GM23338 (cell line): ENCODE measurements at regions not wholly inside any gene's neighbourhood (a gene's known extent, or its start where the extent isn't known, plus 50 kb on each side); places are given as distances from the start of the nearest gene placed in this dataset.

Source experiments
- ATAC-seq: fragments of 200-7000 bp; cut with Tn5 transposase; 3 replicates; pipeline ENCODE4 v1.9.1; 2020
- DNase-seq: peaks from one replicate; pipeline ENCODE4 v3.0.0-alpha.2; 2015; ENCODE audit warnings: low spot score
- H2AFZ ChIP-seq: fragments of 200-600 bp; sonication (generic); 2 replicates; pipeline ENCODE4 v1.8.0; 2016; ENCODE audit warnings: antibody characterized with exemption, mild to moderate bottlenecking, moderate library complexity
- H3F3A ChIP-seq: fragments of 200-600 bp; sonication (generic); replicated peaks from 2 replicates; pipeline ENCODE4 v1.8.0; 2017; ENCODE audit warnings: antibody characterized with exemption, mixed run types, low read depth
- H3K27ac ChIP-seq: fragments of 200-600 bp; sonication (generic); 2 replicates; pipeline ENCODE4 v1.6.1; 2016; ENCODE audit warnings: low read depth
- H3K27me3 ChIP-seq: fragments of 200-600 bp; sonication (generic); 2 replicates; pipeline ENCODE4 v1.8.0; 2016; ENCODE audit warnings: mild to moderate bottlenecking, mixed run types, moderate library complexity; ENCODE audit not compliant: insufficient read depth
- H3K36me3 ChIP-seq: fragments of 200-600 bp; sonication (generic); 2 replicates; pipeline ENCODE4 v1.8.0; 2016; ENCODE audit warnings: mild to moderate bottlenecking; ENCODE audit not compliant: insufficient read depth
- H3K4me1 ChIP-seq: fragments of 200-600 bp; sonication (generic); 2 replicates; pipeline ENCODE4 v1.8.0; 2016; ENCODE audit warnings: mild to moderate bottlenecking, moderate library complexity; ENCODE audit not compliant: insufficient read depth
- H3K4me2 ChIP-seq: fragments of 200-600 bp; sonication (generic); 2 replicates; pipeline ENCODE4 v1.7.1; 2017; ENCODE audit warnings: mixed run types
- H3K4me3 ChIP-seq: fragments of 200-600 bp; sonication (generic); 2 replicates; pipeline ENCODE4 v1.6.1; 2016; ENCODE audit warnings: mixed run types
- H3K79me2 ChIP-seq: fragments of 200-600 bp; sonication (generic); replicated peaks from 2 replicates; pipeline ENCODE4 v1.8.0; 2017; ENCODE audit warnings: mild to moderate bottlenecking; ENCODE audit not compliant: insufficient read depth
- H3K9me2 ChIP-seq: fragments of 200-600 bp; sonication (generic); 2 replicates; pipeline ENCODE4 v1.8.0; 2017; ENCODE audit not compliant: insufficient read depth
- H4K20me1 ChIP-seq: fragments of 200-600 bp; sonication (generic); replicated peaks from 2 replicates; pipeline ENCODE4 v1.8.0; 2017; ENCODE audit warnings: mild to moderate bottlenecking; ENCODE audit not compliant: insufficient read depth
- H3K27ac Mint-ChIP-seq: 2 replicates; pipeline ENCODE4 v1.8.0; 2020; ENCODE audit warnings: inconsistent platforms, mild to moderate bottlenecking, moderate library complexity, mixed read lengths
- H3K27me3 Mint-ChIP-seq: 3 replicates; pipeline ENCODE4 v1.8.0; 2022; ENCODE audit warnings: low read depth, mild to moderate bottlenecking, moderate library complexity, mixed read lengths, inconsistent platforms; ENCODE audit not compliant: insufficient read depth, poor library complexity
- H3K36me3 Mint-ChIP-seq: 3 replicates; pipeline ENCODE4 v1.8.0; 2021; ENCODE audit warnings: low read depth, mild to moderate bottlenecking, inconsistent platforms, moderate library complexity, mixed read lengths
- H3K4me1 Mint-ChIP-seq: 3 replicates; pipeline ENCODE4 v1.8.0; 2020; ENCODE audit warnings: mild to moderate bottlenecking, inconsistent platforms, mixed read lengths
- H3K4me3 Mint-ChIP-seq: 3 replicates; pipeline ENCODE4 v1.8.0; 2021; ENCODE audit warnings: moderate library complexity, mild to moderate bottlenecking, inconsistent platforms, mixed read lengths
- H3K9me3 Mint-ChIP-seq: 3 replicates; pipeline ENCODE4 v1.8.0; 2020; ENCODE audit warnings: moderate library complexity, mild to moderate bottlenecking, inconsistent platforms, mixed read lengths
- CREB1 ChIP-seq: fragments of 250-450 bp; sonication (Bioruptor Pico); IDR thresholded peaks from 2 replicates; pipeline ENCODE4 v1.5.0; 2020; ENCODE audit warnings: low read depth, mild to moderate bottlenecking, moderate library complexity
- EZH2 ChIP-seq: fragments of 200-600 bp; sonication (generic); IDR thresholded peaks from one replicate; pipeline ENCODE4 v1.8.0; 2017; ENCODE audit warnings: antibody characterized with exemption, mild to moderate bottlenecking, low read depth; ENCODE audit not compliant: unreplicated experiment
- EZH2phosphoT487 ChIP-seq: fragments of 200-600 bp; sonication (generic); IDR thresholded peaks from one replicate; pipeline ENCODE4 v1.8.1; 2018; ENCODE audit warnings: antibody characterized with exemption; ENCODE audit not compliant: unreplicated experiment
- NANOG ChIP-seq: IDR thresholded peaks from 2 replicates; pipeline ENCODE4 v1.6.1; 2016; ENCODE audit warnings: antibody characterized with exemption, borderline replicate concordance
- POLR2AphosphoS5 ChIP-seq: IDR thresholded peaks from 2 replicates; pipeline ENCODE4 v1.6.1; 2016; ENCODE audit warnings: antibody characterized with exemption, low read depth
- STAT1 ChIP-seq: IDR thresholded peaks from one replicate; pipeline ENCODE4 v1.6.1; 2016; ENCODE audit warnings: antibody characterized with exemption; ENCODE audit not compliant: unreplicated experiment
- ZNF114 ChIP-seq: fragments of 250-450 bp; sonication (Bioruptor Pico); IDR thresholded peaks from 2 replicates; pipeline ENCODE4 v1.5.0; 2020; ENCODE audit warnings: mild to moderate bottlenecking, moderate library complexity
- ZNF331 ChIP-seq: fragments of 250-450 bp; sonication (Bioruptor Pico); IDR thresholded peaks from 2 replicates; pipeline ENCODE4 v1.5.0; 2020; ENCODE audit warnings: low read depth, mild to moderate bottlenecking, moderate library complexity
- TF ChIP-seq, protein P1 (sequence below): fragments of 250-450 bp; sonication (Bioruptor Pico); IDR thresholded peaks from 2 replicates; pipeline ENCODE4 v1.5.0; 2020; ENCODE audit warnings: mild to moderate bottlenecking, moderate library complexity
- TF ChIP-seq, protein P2 (sequence below): IDR thresholded peaks from one replicate; pipeline ENCODE4 v1.6.1; 2018; ENCODE audit warnings: antibody characterized with exemption; ENCODE audit not compliant: unreplicated experiment
- TF ChIP-seq, protein P3 (sequence below), 2 experiments: fragments of 200-600 bp in 1 of 2; sonication (generic) in 1 of 2; conservative IDR thresholded peaks; 2 replicates each; pipeline versions ENCODE4 v1.5.1 to v1.6.1; 2016 to 2017; ENCODE audit warnings: antibody characterized with exemption in 2 of 2, low read depth in 2 of 2, mild to moderate bottlenecking in 2 of 2, moderate library complexity in 1 of 2
- TF ChIP-seq, protein P4 (sequence below): IDR thresholded peaks from 2 replicates; pipeline ENCODE4 v1.6.1; 2016; ENCODE audit warnings: antibody characterized with exemption

DNA sequence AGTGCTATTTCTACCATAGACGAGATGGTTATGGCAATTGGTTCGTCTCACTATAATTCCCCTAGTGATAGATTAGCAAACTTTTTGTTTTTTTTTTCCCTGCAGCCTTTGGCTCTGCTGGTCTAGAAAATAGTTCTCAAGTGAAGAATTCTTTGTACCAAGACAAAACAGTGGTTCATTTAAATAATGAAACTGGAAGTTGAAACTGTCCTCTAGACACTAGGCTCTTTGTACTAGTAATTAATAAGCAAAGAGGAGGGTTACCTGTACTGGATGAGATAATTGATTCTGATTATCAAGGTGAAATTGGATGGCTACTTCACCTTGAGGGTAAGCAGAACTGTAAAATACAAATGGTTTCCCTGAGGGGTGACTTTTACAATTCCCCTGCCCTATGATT lies 156.9 kb upstream of the DCC start:
- Mint-ChIP-seq H3K4me3 (no peak overlapping the region), H3K36me3 (no peaks in the 10 kb centered on the region), H3K27ac (no peak overlapping the region), H3K4me1 (no peaks in the 10 kb centered on the region), H3K9me3 (no peaks in the 10 kb centered on the region; the same call in 2 of the 3 replicates), H3K27me3 (no peaks in the 10 kb centered on the region)
- Histone ChIP-seq H3K4me3 (no peak overlapping the region), H2AFZ (no peak overlapping the region), H3K27ac (no peak overlapping the region), H3F3A (no peaks in the 10 kb centered on the region), H3K4me1 (no peaks in the 10 kb centered on the region), H3K36me3 (no peaks in the 10 kb centered on the region), H3K27me3 (no peaks in the 10 kb centered on the region), H4K20me1 (no peaks in the 10 kb centered on the region), H3K4me2 (no peak overlapping the region), H3K9me2 (peaks cover 6% of the 10 kb centered on the region), H3K79me2 (no peaks in the 10 kb centered on the region)
- no peak for ATAC-seq
- TF ChIP-seq, protein P1, sequence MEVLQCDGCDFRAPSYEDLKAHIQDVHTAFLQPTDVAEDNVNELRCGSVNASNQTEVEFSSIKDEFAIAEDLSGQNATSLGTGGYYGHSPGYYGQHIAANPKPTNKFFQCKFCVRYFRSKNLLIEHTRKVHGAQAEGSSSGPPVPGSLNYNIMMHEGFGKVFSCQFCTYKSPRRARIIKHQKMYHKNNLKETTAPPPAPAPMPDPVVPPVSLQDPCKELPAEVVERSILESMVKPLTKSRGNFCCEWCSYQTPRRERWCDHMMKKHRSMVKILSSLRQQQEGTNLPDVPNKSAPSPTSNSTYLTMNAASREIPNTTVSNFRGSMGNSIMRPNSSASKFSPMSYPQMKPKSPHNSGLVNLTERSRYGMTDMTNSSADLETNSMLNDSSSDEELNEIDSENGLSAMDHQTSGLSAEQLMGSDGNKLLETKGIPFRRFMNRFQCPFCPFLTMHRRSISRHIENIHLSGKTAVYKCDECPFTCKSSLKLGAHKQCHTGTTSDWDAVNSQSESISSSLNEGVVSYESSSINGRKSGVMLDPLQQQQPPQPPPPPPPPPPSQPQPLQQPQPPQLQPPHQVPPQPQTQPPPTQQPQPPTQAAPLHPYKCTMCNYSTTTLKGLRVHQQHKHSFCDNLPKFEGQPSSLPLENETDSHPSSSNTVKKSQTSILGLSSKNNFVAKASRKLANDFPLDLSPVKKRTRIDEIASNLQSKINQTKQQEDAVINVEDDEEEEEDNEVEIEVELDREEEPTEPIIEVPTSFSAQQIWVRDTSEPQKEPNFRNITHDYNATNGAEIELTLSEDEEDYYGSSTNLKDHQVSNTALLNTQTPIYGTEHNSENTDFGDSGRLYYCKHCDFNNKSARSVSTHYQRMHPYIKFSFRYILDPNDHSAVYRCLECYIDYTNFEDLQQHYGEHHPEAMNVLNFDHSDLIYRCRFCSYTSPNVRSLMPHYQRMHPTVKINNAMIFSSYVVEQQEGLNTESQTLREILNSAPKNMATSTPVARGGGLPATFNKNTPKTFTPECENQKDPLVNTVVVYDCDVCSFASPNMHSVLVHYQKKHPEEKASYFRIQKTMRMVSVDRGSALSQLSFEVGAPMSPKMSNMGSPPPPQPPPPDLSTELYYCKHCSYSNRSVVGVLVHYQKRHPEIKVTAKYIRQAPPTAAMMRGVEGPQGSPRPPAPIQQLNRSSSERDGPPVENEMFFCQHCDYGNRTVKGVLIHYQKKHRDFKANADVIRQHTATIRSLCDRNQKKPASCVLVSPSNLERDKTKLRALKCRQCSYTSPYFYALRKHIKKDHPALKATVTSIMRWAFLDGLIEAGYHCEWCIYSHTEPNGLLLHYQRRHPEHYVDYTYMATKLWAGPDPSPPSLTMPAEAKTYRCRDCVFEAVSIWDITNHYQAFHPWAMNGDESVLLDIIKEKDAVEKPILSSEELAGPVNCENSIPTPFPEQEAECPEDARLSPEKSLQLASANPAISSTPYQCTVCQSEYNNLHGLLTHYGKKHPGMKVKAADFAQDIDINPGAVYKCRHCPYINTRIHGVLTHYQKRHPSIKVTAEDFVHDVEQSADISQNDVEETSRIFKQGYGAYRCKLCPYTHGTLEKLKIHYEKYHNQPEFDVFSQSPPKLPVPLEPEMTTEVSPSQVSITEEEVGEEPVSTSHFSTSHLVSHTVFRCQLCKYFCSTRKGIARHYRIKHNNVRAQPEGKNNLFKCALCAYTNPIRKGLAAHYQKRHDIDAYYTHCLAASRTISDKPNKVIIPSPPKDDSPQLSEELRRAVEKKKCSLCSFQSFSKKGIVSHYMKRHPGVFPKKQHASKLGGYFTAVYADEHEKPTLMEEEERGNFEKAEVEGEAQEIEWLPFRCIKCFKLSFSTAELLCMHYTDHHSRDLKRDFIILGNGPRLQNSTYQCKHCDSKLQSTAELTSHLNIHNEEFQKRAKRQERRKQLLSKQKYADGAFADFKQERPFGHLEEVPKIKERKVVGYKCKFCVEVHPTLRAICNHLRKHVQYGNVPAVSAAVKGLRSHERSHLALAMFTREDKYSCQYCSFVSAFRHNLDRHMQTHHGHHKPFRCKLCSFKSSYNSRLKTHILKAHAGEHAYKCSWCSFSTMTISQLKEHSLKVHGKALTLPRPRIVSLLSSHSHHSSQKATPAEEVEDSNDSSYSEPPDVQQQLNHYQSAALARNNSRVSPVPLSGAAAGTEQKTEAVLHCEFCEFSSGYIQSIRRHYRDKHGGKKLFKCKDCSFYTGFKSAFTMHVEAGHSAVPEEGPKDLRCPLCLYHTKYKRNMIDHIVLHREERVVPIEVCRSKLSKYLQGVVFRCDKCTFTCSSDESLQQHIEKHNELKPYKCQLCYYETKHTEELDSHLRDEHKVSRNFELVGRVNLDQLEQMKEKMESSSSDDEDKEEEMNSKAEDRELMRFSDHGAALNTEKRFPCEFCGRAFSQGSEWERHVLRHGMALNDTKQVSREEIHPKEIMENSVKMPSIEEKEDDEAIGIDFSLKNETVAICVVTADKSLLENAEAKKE (CRISPR knock-in tag): no peak
- TF ChIP-seq EZH2phosphoT487 (no peak), STAT1 (no peak), CREB1 (no peak), EZH2 (no peak), POLR2AphosphoS5 (no peak), ZNF331 (no peak), NANOG (no peak), ZNF114 (CRISPR knock-in tag) (no peak)
- TF ChIP-seq, protein P2, sequence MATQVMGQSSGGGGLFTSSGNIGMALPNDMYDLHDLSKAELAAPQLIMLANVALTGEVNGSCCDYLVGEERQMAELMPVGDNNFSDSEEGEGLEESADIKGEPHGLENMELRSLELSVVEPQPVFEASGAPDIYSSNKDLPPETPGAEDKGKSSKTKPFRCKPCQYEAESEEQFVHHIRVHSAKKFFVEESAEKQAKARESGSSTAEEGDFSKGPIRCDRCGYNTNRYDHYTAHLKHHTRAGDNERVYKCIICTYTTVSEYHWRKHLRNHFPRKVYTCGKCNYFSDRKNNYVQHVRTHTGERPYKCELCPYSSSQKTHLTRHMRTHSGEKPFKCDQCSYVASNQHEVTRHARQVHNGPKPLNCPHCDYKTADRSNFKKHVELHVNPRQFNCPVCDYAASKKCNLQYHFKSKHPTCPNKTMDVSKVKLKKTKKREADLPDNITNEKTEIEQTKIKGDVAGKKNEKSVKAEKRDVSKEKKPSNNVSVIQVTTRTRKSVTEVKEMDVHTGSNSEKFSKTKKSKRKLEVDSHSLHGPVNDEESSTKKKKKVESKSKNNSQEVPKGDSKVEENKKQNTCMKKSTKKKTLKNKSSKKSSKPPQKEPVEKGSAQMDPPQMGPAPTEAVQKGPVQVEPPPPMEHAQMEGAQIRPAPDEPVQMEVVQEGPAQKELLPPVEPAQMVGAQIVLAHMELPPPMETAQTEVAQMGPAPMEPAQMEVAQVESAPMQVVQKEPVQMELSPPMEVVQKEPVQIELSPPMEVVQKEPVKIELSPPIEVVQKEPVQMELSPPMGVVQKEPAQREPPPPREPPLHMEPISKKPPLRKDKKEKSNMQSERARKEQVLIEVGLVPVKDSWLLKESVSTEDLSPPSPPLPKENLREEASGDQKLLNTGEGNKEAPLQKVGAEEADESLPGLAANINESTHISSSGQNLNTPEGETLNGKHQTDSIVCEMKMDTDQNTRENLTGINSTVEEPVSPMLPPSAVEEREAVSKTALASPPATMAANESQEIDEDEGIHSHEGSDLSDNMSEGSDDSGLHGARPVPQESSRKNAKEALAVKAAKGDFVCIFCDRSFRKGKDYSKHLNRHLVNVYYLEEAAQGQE: no peak
- TF ChIP-seq, protein P3, sequence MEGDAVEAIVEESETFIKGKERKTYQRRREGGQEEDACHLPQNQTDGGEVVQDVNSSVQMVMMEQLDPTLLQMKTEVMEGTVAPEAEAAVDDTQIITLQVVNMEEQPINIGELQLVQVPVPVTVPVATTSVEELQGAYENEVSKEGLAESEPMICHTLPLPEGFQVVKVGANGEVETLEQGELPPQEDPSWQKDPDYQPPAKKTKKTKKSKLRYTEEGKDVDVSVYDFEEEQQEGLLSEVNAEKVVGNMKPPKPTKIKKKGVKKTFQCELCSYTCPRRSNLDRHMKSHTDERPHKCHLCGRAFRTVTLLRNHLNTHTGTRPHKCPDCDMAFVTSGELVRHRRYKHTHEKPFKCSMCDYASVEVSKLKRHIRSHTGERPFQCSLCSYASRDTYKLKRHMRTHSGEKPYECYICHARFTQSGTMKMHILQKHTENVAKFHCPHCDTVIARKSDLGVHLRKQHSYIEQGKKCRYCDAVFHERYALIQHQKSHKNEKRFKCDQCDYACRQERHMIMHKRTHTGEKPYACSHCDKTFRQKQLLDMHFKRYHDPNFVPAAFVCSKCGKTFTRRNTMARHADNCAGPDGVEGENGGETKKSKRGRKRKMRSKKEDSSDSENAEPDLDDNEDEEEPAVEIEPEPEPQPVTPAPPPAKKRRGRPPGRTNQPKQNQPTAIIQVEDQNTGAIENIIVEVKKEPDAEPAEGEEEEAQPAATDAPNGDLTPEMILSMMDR (conservative IDR thresholded peaks at IDR 0.05; ENCODE audit: low read depth in 2 of 2): no peak
- TF ChIP-seq, protein P4, sequence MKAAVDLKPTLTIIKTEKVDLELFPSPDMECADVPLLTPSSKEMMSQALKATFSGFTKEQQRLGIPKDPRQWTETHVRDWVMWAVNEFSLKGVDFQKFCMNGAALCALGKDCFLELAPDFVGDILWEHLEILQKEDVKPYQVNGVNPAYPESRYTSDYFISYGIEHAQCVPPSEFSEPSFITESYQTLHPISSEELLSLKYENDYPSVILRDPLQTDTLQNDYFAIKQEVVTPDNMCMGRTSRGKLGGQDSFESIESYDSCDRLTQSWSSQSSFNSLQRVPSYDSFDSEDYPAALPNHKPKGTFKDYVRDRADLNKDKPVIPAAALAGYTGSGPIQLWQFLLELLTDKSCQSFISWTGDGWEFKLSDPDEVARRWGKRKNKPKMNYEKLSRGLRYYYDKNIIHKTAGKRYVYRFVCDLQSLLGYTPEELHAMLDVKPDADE: no peak
- DNase-seq: no peak
